GM18519 (cell line): ENCODE measurements at regions not wholly inside any gene's neighbourhood (a gene's known extent, or its start where the extent isn't known, plus 50 kb on each side); places are given as distances from the start of the nearest gene placed in this dataset.

ENCODE experiments used
- ATAC-seq: cut with Tn5 transposase; IDR thresholded peaks from one replicate; pipeline ENCODE4 v1.9.1; 2021; ENCODE audit warnings: mild to moderate bottlenecking, moderate library complexity; ENCODE audit not compliant: unreplicated experiment, low FRiP score

DNA sequence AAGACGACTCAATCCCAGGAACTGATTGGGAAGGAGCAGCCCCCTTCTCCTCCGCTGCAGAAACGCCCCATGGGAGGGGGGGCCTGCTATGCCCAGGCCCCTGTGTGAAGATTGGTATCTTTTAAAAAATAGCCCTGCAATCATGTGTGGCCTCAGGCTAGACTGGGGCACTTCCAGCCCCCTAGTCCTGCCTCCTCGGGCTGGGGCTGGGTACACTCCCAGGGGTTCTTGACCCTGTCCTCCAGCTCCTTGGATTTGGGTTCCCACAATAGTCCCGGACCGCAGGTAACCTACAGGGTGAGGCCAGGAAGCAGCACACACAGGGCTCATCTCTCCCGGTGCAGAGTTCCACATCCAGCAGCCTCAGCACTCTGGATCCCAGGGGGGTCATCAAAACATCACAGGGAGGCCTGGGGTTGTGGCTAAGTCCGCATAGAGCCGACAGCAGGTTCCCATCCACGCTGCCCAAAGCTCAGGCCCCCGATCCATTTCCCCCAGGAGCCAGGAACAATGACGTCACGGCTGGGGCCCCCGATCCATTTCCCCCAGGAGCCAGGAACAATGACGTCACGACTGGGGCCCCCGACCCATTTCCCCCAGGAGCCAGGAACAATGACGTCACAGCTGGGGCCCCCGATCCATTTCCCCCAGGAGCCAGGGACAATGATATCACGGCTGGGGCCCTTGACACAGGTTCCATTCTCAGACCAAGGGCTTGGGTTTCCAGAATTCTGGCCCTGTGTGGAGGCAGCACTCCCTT, 202.4 kb downstream of the IRF8 start:
- no peak for ATAC-seq

DNA sequence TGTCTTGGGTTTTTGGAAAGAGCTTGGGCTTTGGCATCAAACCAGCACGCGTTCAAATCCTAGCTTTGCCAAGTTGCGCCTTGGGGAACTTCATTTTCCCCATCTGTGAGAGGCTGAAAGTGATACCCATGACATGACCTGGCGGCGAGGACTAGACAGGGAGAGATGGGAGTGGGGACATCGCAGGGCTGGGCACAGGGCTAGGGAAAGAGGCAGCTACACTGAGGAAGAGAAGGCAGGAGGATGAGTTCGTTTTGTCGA, 202.9 kb downstream of the IRF8 start:
- no peak for ATAC-seq

- no peak for ATAC-seq
Measured at GRCh38 chr16:86103320-86103719, 204.4 kb downstream of the IRF8 start.

- ATAC-seq: no peak
Measured at GRCh38 chr16:86104537-86105048, 205.6 kb downstream of the IRF8 start.

DNA sequence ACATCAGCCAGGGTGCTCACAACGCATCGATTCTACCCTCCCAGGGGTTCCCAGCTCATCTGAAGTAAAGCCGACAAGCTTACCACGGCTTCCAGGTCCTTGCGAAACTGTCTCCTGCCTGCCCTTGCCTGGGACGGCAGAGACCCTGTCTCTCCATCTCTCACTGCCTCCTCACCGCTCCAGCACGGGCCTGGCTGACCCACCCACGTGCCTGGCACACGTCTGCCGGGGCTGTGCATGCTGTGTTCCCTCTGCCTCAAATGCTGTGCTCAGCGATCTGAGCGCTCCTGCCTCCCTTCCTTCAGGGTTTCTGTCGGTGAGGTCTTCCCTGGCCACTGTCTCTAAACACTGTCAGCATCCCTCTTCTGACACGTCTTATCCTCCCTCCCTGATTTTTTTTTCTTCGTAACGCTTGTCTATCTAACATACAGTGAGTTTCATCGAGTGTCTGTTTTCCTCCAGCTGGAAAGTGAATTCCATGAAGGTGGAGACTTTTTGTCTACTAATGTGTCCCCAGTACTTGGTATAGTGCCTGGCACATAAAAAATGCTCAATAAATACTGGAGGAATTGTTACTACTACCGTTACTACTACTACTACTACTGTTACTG, 208.4 kb downstream of the IRF8 start:
- no peak for ATAC-seq

DNA sequence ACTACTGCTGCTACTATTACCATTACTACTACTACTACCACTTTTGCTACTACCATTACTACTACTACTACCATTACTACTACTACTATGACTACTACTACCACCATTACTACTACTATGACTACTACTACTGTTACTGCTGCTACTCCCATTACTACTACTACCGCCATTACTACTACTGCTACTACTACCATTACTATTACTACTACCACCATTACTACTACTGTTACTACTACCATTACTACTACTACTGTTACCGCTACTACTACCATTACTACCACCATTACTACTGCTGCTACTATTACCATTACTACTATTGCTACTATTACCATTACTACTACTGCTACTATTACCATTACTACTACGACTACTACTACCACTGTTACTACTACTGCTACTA, 209.1 kb downstream of the IRF8 start:
- ATAC-seq: no peak

GRCh38 chr16:86110134-86110533, 211.2 kb downstream of the IRF8 start:
- no peak for ATAC-seq

- ATAC-seq: no peak
Measured at GRCh38 chr16:86110726-86111125, 211.8 kb downstream of the IRF8 start.

DNA sequence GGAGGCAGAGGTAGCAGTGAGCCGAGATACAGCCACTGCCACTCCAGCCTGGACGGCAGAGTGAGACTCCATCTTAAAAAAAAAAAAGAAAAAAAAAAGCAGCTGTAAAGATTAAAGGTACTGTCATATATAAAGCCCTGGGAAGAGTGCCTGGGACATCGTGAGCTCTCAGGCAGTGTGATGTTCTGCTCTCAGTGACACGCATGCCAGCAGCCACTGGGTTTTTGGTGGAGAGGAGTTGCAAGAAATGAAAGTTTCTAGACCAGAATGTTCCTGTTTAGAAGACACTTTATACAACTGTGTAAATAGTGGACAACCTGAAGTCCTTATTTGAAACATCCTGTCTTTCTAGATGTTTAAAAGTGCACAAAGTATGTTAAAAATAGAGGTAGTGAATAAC, 213.2 kb downstream of the IRF8 start:
- ATAC-seq: no peak

DNA sequence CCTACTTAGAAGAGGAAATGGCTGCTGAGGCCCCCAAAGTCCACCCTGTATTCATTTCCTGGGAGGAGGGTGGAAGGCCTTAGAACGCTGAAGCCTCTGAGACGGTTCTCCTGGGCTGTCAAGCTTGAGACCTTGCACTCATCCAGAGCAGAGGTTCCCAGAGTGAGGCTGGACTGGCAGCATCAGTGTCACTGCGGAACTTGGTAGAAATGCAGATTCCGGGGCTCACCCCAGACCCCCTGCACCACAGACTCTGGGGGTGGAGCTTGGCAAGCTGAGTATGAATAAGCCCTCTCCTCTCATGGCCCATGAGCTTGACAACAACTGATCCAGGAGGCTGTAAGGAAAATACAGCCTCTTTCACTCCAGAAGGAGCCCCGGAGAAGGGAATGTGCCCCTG, 218.3 kb downstream of the IRF8 start:
- no peak for ATAC-seq

DNA sequence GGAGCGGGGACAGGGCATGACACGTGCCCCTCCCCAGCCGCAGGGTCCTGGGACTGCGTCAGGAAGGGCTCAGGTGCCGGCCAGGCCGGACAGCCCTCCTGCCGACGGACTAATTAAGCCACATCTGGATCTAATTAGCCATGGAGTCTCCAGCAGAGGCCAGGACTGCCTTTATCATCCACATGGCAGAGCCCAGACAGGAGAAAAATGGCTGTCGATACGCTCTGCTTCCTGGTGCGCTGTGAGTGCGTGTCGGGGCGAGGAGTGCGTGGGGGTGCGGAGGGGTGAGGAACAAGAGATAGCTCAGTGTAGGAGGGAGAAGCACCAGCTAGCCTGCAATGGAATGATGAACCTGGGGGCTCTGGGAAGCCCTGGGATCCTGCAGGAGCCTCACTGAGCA, 218.8 kb downstream of the IRF8 start:
- ATAC-seq: no peak

- ATAC-seq: no peak
Measured at GRCh38 chr16:86118467-86119307, 219.7 kb downstream of the IRF8 start.

GRCh38 chr16:86120201-86121192, 221.5 kb downstream of the IRF8 start:
- no peak for ATAC-seq

DNA sequence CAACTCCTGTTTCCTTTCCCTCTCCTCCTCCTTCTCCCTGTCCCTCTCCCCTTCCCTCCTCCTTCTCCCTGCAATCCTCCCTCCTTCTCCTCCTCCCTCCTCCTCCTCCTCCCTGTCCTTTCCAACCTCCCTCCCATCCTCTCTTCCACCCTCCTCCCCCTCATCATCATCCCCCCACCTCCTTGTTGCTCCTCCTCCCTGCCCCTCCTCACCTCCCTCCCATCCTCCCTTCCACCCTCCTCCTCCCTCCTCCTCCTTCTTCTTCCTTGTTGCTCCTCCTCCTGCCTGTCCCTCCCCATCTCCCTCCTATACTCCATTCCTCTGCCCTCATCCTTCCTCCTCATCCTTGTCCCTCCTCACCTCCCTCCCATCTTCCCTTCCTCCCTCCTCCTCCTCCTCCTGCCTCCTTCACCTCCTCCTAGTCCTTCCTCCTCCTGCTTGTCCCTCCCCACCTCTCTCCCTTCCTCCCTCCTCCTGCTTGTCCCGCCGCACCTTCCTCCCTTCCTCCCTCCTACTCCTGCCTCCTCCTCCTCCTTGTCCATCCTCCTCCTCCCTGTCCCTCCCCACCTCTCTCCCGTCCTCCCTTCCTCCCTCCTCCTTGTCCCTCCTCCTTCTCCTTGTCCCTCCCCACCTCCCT, 222.5 kb downstream of the IRF8 start:
- no peak for ATAC-seq

DNA sequence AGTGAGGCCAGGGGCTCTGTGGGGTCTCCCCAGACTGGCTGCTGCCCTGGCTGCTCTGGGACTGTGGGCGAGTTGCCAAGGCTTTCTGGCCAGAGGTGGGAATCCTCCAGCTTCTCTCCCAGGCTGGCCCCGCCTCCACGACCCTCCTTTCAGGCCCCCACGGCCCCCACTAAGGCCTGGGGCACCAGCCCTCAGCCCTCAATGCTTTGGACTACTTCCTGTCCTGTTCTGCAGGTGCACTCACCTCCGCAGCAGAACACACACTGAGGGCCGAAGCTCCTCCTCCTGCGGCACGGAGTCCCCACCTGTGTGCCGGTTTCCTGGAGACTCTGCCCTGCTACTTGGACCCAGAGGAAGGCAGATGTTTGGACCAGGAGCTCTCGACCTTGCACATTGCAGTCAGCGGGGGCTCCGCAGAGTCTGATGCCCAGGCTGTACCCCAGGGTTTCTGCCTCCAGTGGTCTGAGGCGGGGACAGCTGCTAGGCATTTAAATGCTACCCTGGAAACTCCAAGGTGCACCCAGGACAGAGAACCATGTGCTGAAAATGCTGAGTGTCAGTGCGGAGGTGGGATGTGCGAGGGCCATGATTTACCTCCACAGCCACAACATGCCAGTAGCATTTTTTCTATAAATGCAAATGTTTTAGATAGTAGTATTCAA, 223.8 kb downstream of the IRF8 start:
- no peak for ATAC-seq

DNA sequence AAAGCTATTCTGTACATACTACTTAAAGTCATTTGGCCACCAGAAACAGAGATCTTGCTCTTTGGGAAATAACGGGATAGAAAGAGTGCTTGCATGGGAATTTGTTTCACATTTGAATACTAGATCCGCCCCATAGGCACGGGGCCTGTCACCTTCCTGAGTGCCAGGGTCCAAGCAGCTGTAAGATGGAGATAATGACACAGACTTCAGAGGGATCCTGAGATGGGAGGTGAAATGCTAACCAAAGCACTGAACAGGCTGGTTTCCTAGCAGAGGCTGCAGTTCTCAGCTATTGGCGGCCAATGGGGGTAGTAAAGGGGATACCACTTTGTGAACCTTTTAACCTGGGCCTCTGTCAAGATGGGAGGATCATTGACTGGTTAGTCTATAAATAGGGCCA, 225.4 kb downstream of the IRF8 start:
- ATAC-seq: no peak

- ATAC-seq: no peak
Measured at GRCh38 chr16:86126891-86127290, 227.9 kb downstream of the IRF8 start.

DNA sequence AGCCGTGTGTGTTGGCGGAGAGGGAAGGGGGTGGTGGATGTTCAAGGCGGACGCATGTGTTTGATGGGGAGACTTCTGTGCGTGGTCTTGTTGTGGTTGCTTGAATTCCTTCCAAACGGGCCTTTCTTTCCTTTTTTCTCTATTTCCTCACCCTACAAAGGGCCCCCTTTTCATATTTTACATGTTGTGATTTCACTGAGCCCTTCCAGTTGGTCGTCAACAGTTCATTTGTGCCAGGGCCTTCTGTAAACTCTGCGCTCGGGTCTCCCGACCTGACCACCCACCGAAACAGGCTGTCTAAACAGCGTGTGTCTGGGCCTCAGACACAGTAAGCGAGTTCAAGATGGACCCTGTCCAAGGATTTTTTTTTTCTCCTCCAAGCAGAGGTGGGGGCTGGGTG, 228.4 kb downstream of the IRF8 start:
- no peak for ATAC-seq

DNA sequence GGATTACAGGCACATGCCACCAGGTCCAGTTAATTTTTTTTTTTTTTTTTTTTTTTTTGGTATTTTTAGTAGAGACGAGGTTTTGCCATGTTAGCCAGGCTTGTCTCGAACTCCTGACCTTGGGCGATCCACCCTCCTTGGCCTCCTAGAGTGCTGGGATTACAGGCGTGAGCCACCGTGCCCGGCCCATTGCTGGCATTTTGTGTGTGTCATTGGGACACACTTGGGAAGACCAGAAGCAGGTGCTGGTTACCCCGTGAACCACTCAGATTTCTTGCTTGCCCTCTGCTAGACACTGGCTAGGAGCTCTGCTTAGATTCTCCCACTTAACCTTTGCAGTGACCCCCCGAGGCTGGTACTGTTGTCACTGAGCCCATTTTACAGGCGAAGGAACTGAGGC, 229.3 kb downstream of the IRF8 start:
- no peak for ATAC-seq
